Adipose tissue (tissue), 3 donors: ENCODE measurements at regions not wholly inside any gene's neighbourhood (a gene's known extent, or its start where the extent isn't known, plus 50 kb on each side); places are given as distances from the start of the nearest gene placed in this dataset.
"Not testable (repeated sequence)": the region's sequence is repeated elsewhere in the genome, so short reads cannot be mapped to it uniquely, and the experiment has no call there.

Experiments used
- H3K27ac ChIP-seq: one replicate; pipeline ENCODE4 v1.5.1; 2013; ENCODE audit warnings: low read depth, low read length
- WGBS, 3 donors: extraction: QIAGEN DNeasy Blood & Tissue Kit; methylation state at CpG; one replicate each; pipeline ENCODE4 v1.1.7; 2013; 5-methylcytosine and 5-hydroxymethylcytosine counted together
- donor health status: healthy with polysubstance abuse.
- donor health status: Bipolar disorder and iron deficiency.
- donor health status: healthy.

GRCh38 chr18:10244341-10244740 is 210.1 kb upstream of the APCDD1 start:
- WGBS, 3 donors: 50 to 90% (median 80%) methylated on average over 8 of the region's 8 CpGs
- H3K27ac ChIP-seq: no peak overlapping the region

- H3K27ac ChIP-seq: no peak overlapping the region
- WGBS, 3 donors: 71 to 87% (median 73%) methylated on average over 11 of the region's 11 CpGs
Measured at GRCh38 chr18:10245031-10245845, 209.2 kb upstream of the APCDD1 start.

- H3K27ac ChIP-seq: no peak overlapping the region
- 69 to 87% (median 81%) methylated on average over 6 of the region's 6 CpGs for WGBS, 3 donors
Measured at GRCh38 chr18:10245846-10246175, 208.6 kb upstream of the APCDD1 start.

- WGBS, 3 donors: 48 to 83% (median 48%) methylated on average over 21 of the region's 21 CpGs
- no peak overlapping the region for H3K27ac ChIP-seq
Measured at GRCh38 chr18:10247021-10247741, 207.3 kb upstream of the APCDD1 start.

- 63 to 80% (median 65%) methylated on average over 10 of the region's 10 CpGs for WGBS, 3 donors
- no peak overlapping the region for H3K27ac ChIP-seq
Measured at GRCh38 chr18:10247742-10248082, 206.7 kb upstream of the APCDD1 start.

GRCh38 chr18:10248738-10249137 is 205.7 kb upstream of the APCDD1 start:
- 54 to 96% (median 95%) methylated on average over 5 of the region's 5 CpGs for WGBS, 3 donors

GRCh38 chr18:10249270-10249669 is 205.2 kb upstream of the APCDD1 start:
- WGBS, 3 donors: 78 to 95% (median 84%) methylated on average over 3 of the region's 3 CpGs
- H3K27ac ChIP-seq: no peak overlapping the region

More at GRCh38 chr18:10248738-10249137, 205.7 kb upstream of the APCDD1 start:
- no peak overlapping the region for H3K27ac ChIP-seq

- no peak overlapping the region for H3K27ac ChIP-seq
- WGBS, 3 donors: 95 to 100% (median 96%) methylated on average over 1 of the region's 1 CpG
Measured at GRCh38 chr18:10249801-10250200, 204.6 kb upstream of the APCDD1 start.

- 63 to 90% (median 84%) methylated on average over 4 of the region's 4 CpGs for WGBS, 3 donors
- no peak overlapping the region for H3K27ac ChIP-seq
Measured at GRCh38 chr18:10252494-10252893, 201.9 kb upstream of the APCDD1 start.

GRCh38 chr18:10252952-10253705 is 201.3 kb upstream of the APCDD1 start:
- H3K27ac ChIP-seq: no peak overlapping the region
- WGBS, 3 donors: 55 to 75% (median 66%) methylated on average over 5 of the region's 5 CpGs

- WGBS, 3 donors: 52 to 81% (median 67%) methylated on average over 3 of the region's 3 CpGs
- not testable (repeated sequence) for H3K27ac ChIP-seq
Measured at GRCh38 chr18:10256276-10256675, 198.2 kb upstream of the APCDD1 start.

GRCh38 chr18:10258836-10259474 is 195.5 kb upstream of the APCDD1 start:
- whole genome bisulfite sequencing, 3 donors: 47 to 62% (median 56%) methylated on average over 5 of the region's 5 CpGs
- H3K27ac ChIP-seq: no peak overlapping the region

- H3K27ac ChIP-seq: no peak overlapping the region
- WGBS, 3 donors: 57 to 91% (median 86%) methylated on average over 3 of the region's 3 CpGs
Measured at GRCh38 chr18:10259901-10260300, 194.5 kb upstream of the APCDD1 start.

- WGBS, 3 donors: 93 to 98% (median 94%) methylated on average over 5 of the region's 5 CpGs
Measured at GRCh38 chr18:10261344-10262276, 192.8 kb upstream of the APCDD1 start.

GRCh38 chr18:10262566-10262965 is 191.9 kb upstream of the APCDD1 start:
- no peak overlapping the region for H3K27ac ChIP-seq
- WGBS, 3 donors: 80 to 91% (median 84%) methylated on average over 9 of the region's 9 CpGs

More at GRCh38 chr18:10261344-10262276, 192.8 kb upstream of the APCDD1 start:
- H3K27ac ChIP-seq: no peak overlapping the region

- H3K27ac ChIP-seq: no peak overlapping the region
- whole genome bisulfite sequencing, 3 donors: 95 to 97% (median 96%) methylated on average over 7 of the region's 7 CpGs
Measured at GRCh38 chr18:10264260-10264659, 190.2 kb upstream of the APCDD1 start.

- 55 to 75% (median 67%) methylated on average over 6 of the region's 6 CpGs for WGBS, 3 donors
- H3K27ac ChIP-seq: no peak overlapping the region
Measured at GRCh38 chr18:10265560-10266333, 188.7 kb upstream of the APCDD1 start.
